GM19099 (cell line): ENCODE measurements at regions not wholly inside any gene's neighbourhood (a gene's known extent, or its start where the extent isn't known, plus 50 kb on each side); places are given as distances from the start of the nearest gene placed in this dataset.

Source experiments
- POLR2A ChIP-seq: IDR thresholded peaks from 3 replicates; pipeline ENCODE4 v1.6.1; 2011; ENCODE audit warnings: low read depth; ENCODE audit not compliant: insufficient read length; ENCODE audit errors: extremely low read depth

DNA sequence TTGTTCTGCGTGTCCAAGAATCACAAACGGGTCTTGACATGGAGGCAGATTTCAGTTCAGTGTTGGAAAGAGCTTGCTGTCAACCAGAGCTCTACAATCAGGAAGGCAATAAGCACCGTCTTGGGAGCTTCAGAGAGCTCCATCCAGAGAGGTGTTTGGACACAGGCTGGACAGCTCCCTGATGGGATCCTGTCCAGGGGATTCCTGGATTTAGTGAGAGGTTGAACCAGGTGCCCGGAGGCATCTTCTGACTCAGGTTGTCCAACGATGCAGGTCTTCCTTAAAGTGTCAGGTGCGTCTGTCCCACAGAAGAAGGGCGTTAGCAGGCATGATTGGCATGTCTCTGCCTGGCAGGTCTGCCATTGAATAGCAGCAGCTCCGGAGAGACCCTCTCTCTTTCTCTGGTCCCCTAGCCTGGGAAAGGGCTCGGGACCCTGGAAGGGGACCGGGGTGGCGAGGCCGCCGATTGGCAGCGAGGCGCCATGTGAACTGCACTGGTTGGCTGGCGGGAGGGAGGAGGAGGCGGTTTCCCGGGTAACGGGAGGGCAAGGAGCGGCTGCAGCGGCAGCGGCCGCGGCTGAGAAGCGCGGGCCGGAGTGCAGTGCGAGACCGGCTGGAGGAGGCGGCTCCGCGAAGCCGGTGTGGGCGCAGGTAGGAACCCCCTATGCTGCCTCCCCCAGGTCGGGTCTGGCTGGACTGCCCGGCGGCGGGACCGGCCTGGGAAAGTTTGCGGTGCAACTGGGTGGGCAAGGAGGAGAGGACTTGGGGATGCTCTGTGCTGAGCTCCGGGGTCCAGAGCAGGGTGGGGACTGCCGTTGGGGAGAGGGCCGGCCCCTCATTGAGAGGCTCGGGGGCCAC is 104.1 kb upstream of the E2F8 start:
- no peak for TF ChIP-seq POLR2A

DNA sequence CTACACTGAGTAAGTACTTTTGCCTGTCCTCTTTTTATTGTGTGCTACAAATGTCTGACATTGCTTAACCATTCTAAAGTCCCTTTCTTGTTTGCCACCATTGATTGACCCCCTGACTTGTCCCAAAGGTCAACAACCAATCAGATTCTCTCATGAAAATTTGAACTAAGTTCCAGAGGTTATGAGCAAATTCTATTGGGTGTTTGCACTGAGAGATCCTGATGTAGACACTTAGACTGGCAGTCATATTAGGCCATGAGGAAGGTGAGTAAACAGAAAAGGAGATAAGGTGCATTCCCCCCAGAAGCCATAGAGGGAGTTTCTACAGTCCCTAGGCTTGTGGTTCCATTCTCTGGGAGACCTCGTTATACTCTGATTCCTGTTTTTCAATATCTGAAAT is 101.3 kb upstream of the E2F8 start:
- TF ChIP-seq POLR2A = no peak

DNA sequence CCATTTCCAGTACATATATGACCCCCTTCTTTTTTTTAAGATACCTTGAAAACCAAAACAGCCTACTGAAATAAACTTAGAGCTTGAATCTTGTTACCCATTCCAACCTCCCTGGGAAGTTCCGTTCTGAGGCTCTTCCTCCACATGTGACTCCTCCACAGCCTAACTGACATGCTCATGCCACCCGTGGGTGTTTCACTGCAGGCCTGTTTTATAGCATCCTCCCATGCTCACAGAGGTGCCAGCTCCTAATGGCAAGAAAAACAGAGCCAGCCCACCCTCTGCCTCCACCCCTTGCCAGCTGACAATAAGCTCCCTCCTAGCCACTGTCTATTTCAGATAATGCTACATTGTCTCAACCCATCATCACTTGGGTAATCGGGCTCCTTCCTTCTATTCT is 97.6 kb upstream of the E2F8 start:
- TF ChIP-seq POLR2A = no peak

DNA sequence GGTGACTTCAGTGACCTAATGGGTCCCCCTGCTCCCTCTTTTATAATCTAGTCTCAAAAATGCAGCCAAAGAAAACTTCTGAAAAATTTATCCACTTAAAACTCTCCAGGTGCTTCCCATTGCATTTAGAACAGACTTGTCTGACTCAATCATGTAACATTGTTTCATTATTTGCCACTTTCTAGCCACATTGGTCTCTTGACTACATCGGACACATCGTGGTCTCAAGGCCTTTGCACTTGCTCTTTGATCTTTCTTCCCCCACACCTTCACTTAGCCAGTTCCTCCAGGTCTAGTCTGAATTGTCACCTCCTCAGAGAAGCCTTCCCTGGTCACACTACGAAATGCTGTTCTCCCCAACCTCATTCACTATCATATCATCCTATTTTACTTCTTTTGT is 97.0 kb upstream of the E2F8 start:
- TF ChIP-seq POLR2A = no peak

- TF ChIP-seq POLR2A = no peak
These were observed 95.6 kb upstream of the E2F8 start for GRCh38 chr11:19336331-19336730.

DNA sequence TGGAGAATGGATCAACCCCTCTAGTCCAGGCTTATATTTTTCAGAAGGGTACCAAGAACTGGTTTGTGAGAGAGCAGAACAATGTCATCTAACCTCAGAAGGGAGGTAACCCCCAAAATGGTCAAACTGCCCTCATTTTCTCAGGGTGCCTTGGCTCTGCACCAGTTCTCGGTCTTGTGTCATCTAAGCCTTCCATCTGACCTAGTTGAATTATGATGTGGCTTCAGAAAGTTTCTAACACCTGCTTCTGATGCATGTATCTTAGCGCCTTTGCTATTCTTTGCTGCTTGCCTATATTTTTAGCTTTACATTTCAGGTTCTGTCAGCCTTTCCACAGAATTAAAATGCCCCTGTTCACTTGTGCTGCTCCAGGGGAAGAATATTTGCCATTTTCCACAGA is 91.7 kb upstream of the E2F8 start:
- TF ChIP-seq POLR2A = no peak

GRCh38 chr11:19330416-19330815 is 89.7 kb upstream of the E2F8 start:
- no peak for TF ChIP-seq POLR2A

- no peak for TF ChIP-seq POLR2A
These were observed 89.2 kb upstream of the E2F8 start for GRCh38 chr11:19329970-19330369.

DNA sequence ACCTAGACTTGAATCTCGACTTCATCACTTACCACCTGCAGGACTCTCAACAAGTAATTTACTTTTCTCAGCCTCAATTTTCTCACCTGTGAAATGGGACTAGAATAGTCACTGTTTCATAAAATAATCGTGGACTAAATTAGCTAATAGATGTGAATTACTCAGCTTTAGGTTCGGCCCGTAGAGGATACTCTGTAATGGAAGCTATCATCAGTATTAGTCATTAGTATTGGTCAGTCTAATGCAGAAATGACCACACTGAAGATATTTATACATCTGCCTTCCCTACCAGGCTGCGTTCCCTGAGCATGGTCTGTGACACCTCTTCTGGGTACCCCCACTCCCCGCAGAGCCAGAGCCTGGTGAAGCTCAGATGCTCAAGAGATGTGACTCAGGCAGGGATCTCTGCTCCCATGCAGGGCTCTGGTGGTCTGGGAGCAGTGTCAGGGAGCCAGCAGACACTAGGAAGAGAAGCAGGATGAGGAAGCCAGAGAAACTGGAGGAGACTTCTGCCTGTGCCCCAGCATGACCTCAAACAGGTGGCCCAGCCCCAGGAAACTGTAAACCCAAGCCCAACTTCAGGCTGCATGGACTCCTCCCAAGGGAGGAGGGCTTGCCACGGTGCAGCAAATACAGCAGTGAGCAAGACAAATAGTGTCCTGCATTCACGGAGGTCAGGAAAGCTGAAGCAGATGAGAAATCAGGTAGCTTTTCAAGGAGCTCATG is 88.0 kb upstream of the E2F8 start:
- no peak for TF ChIP-seq POLR2A

- TF ChIP-seq POLR2A = no peak
These were observed 86.5 kb upstream of the E2F8 start for GRCh38 chr11:19327280-19327679.

- no peak for TF ChIP-seq POLR2A
These were observed 85.8 kb upstream of the E2F8 start for GRCh38 chr11:19326499-19326898.

DNA sequence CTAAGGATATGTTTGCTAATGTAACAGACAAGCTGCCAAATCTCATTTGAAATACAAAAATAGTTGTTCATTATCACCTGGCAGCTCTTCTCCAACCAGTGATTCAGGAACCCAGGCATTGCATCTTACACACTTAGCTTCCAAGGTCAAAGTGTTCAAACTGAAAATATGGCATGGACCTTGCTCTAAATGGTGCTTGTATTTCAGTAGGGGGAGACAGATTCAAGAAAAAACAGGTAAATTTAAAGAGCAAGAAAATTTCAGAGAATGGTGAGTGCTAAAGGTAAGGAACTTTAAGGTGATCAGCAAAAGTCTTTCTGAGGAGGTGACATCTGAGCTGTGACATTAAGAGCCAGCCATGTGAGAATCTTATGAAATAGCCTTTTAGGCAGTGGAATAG is 82.8 kb upstream of the E2F8 start:
- no peak for TF ChIP-seq POLR2A

- TF ChIP-seq POLR2A = no peak
These were observed 80.6 kb upstream of the E2F8 start for GRCh38 chr11:19321351-19321750.

GRCh38 chr11:19320827-19321226 is 80.1 kb upstream of the E2F8 start:
- TF ChIP-seq POLR2A = no peak

- TF ChIP-seq POLR2A = no peak
These were observed 75.7 kb upstream of the E2F8 start for GRCh38 chr11:19316434-19316833.

DNA sequence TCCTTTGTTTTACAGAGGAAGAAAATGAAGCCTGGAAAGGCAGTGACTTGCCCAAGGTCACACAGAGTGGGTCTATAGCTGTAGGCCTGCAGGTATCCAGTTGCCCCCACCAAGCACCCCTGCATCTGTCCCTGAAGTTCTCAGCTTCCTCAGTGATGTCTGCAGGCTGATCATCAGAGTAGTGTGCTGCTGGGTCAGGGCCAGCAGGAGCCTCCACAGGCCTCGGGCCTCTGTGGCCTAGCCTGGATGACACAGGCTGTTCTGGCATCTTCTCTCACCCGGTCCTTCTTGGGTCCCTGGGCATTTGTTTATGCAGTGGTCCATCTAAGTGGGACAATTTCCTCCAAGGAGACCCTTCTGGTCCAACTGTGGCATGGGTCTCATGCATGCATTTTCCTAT is 74.8 kb upstream of the E2F8 start:
- TF ChIP-seq POLR2A = no peak

DNA sequence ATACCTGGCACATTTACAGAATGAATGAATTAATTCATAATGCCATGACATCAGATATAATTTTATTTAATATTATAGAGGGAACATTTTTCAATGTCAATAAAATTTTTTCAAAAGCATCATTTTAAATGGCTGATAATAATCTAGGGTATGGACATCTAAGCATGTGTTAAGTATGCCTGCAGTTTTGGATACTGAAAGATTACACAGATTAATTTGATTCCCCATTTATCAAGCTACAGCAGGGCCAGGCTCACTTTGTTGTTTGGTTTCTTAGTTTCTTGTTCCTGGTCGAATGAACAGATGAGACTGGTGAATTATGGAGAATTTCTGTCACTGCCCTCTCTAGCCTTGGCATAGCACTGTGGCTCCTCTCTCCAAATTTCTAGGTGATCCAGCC is 72.4 kb upstream of the E2F8 start:
- TF ChIP-seq POLR2A = no peak

- no peak for TF ChIP-seq POLR2A
These were observed 70.7 kb upstream of the E2F8 start for GRCh38 chr11:19311308-19312030.
